ENCODE measurements at regions not wholly inside any gene's neighbourhood (a gene's known extent, or its start where the extent isn't known, plus 50 kb on each side); places are given as distances from the start of the nearest gene placed in this dataset.
"Not testable (repeated sequence)": the region's sequence is repeated elsewhere in the genome, so short reads cannot be mapped to it uniquely, and the experiment has no call there.

DNA sequence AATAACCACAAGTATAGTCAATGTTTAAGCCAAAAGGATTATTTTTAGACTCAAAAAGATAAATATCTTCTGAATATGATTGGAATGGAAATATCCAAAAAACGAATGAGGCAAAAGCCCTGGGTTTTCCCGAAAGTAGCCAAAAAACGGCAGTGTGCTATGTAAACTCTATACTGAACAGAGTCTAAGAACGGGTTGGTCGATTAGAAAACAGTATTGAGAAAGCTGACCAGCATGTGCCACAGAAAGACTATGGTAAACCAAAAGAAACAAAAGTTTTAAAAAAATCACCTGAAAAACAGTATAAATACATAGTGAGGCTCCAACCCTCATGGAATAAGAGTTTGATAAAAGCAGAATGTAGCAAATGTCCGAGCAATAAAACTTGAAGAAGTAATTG is 92.0 kb upstream of the DLGAP1 start:
- Histone ChIP-seq H3K4me1 (no peaks in the 10 kb centered on the region), H3K4me3 (no peak overlapping the region)
- ATAC-seq: no peak

DNA sequence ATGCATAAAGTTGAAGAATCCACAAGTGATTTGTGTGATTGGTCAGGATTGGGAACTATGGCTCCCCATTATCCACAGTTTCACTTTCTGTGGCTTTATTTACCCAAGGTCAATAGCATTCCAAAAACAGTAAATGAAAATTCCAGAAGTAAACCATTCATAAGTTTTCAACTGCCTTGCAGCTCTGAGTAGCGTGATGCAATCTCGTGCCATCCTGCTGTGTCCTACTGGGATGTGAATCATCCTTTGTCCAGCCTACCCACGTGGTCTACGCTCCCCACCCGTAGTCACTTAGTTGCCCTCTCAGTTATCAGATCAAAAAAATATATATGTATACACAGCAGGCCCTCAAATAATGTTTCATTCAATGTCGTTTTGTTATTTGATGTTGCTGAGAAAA is 89.0 kb upstream of the DLGAP1 start:
- DNase-seq (no peak), ATAC-seq (no peak)
- no peaks in the 10 kb centered on the region for H3K36me3 ChIP-seq
- H3K27me3 ChIP-seq: no peaks in the 10 kb centered on the region
- H3K27ac ChIP-seq: no peak overlapping the region
- intact Hi-C loops (cut with DNase I): no loop called here
- H3K9me3 ChIP-seq: peaks cover under 1% of the 10 kb centered on the region
- no peak overlapping the region for H3K4me3 ChIP-seq
- H3K4me1 ChIP-seq: no peaks in the 10 kb centered on the region
- no peak for TF ChIP-seq CTCF (IDR thresholded peaks at IDR 0.05)

More for the DNA sequence above, 92.0 kb upstream of the DLGAP1 start:
- intact Hi-C loops (cut with DNase I): no loop called here
- no peaks in the 10 kb centered on the region for H3K36me3 ChIP-seq
- no peaks in the 10 kb centered on the region for H3K27me3 ChIP-seq
- H3K27ac ChIP-seq: no peak overlapping the region
- H3K9me3 ChIP-seq: no peaks in the 10 kb centered on the region
- no peak for DNase-seq
- TF ChIP-seq CTCF (IDR thresholded peaks at IDR 0.05): no peak

DNA sequence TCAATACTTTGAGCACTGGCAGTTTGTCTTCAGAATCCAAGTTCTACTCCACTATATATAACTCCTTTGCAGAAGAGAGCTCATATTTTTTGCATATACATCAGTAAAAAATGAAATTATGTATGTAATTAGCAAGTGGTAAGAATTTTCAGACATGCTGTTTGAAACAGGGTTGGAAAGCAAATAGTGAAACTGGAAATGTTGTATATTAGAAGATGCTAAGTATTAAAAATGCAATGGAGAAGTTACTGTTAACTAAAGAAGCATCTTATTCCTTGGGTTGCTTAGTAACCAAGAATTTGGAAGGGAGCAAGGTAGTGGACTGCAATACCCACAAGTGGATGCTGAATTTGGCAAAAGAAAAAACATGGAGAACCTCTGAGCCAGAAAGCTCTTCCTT is 88.6 kb upstream of the DLGAP1 start:
- TF ChIP-seq CTCF (IDR thresholded peaks at IDR 0.05): no peak
- intact Hi-C loops (cut with DNase I): no loop called here

DNA sequence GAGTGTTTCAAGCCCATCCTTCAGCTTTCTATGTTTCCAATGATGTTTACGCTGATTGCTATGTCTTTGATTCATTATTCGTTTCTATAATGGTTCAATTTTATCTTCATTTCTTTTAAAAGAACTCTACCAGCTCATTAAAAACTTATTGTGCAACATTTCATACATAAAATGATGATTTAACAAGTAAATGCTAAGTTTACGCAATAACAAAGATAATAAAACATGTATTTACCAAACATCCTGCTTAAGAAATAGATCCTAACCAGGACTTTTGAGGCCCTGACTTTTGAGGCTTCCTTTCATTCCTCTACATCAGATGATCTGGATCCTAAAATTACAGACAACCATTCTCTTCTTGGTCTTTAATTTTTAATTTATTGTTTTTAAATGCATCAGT is 86.5 kb upstream of the DLGAP1 start:
- Histone ChIP-seq H3K4me3 (no peak overlapping the region), H3K4me1 (no peaks in the 10 kb centered on the region), H3K27me3 (no peaks in the 10 kb centered on the region), H3K9me3 (peaks cover 8% of the 10 kb centered on the region), H3K27ac (no peak overlapping the region), H3K36me3 (no peaks in the 10 kb centered on the region)
- no peak for TF ChIP-seq CTCF (IDR thresholded peaks at IDR 0.05)
- intact Hi-C loops (cut with DNase I): no loop called here
- DNase-seq (no peak), ATAC-seq (no peak)

More for the DNA sequence above, 88.6 kb upstream of the DLGAP1 start:
- Histone ChIP-seq H3K27ac (no peak overlapping the region), H3K36me3 (no peaks in the 10 kb centered on the region), H3K4me3 (no peak overlapping the region), H3K9me3 (peaks cover 4% of the 10 kb centered on the region), H3K27me3 (no peaks in the 10 kb centered on the region), H3K4me1 (no peaks in the 10 kb centered on the region)
- no peak for DNase-seq
- no peak for ATAC-seq

DNA sequence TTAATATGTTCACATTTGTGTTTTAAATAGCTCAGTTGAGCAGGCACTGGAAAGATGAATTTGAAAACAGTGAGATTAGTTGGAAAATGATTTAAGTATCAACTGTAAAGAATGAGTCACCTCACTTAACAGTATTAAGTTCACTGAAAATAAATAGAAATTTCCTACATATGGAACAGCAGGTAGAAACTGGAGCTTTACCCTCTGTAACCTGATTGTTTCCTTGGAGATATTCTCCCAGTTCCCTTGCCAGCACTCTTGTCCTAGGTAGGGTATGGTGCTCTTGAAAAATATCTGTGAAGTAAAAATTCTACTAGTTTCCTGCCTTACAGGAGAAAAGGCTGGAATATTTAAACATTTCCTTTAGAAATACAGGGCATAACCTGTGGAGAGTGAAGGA is 81.3 kb upstream of the DLGAP1 start:
- Histone ChIP-seq H3K4me3 (no peak overlapping the region), H3K36me3 (no peaks in the 10 kb centered on the region), H3K9me3 (peaks cover 8% of the 10 kb centered on the region), H3K27ac (no peak overlapping the region), H3K4me1 (no peaks in the 10 kb centered on the region), H3K27me3 (no peaks in the 10 kb centered on the region)
- ATAC-seq (no peak), DNase-seq (no peak)
- intact Hi-C loops (cut with DNase I): no loop called here
- no peak for TF ChIP-seq CTCF (IDR thresholded peaks at IDR 0.05)

- H3K4me1 ChIP-seq: no peaks in the 10 kb centered on the region
- ATAC-seq (no peak), DNase-seq (no peak)
- intact Hi-C loops (cut with DNase I): no loop called here
- no peak overlapping the region for H3K27ac ChIP-seq
- H3K4me3 ChIP-seq: no peak overlapping the region
- no peak for TF ChIP-seq CTCF (IDR thresholded peaks at IDR 0.05)
- H3K9me3 ChIP-seq: no peaks in the 10 kb centered on the region
- no peaks in the 10 kb centered on the region for H3K27me3 ChIP-seq
- no peaks in the 10 kb centered on the region for H3K36me3 ChIP-seq
Observed at GRCh38 chr18:4528405-4528804, 73.3 kb upstream of the DLGAP1 start.

DNA sequence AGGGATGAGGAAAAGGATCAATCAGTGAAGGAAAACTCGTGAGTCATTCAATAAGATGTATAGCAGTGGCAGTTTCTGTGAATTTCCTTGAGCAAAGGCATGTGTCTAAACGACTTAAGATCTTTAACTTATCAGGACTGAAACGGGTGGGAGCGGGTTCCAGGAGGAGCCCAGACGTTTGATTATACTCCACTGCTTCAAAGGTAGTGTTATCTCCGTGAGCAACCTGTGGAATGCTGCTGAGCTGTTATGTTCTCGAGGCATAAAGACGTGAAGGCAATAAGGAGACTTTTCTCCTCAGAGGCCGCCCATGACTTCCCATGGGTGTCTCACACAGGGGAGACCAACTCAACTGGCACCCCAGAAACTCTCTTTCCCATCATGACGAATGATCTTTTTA is 72.7 kb upstream of the DLGAP1 start:
- H3K4me3 ChIP-seq; DNase-seq; H3K4me1 ChIP-seq; H3K27ac ChIP-seq; intact Hi-C loops (cut with DNase I); H3K9me3 ChIP-seq; ATAC-seq; H3K27me3 ChIP-seq; H3K36me3 ChIP-seq: not testable (repeated sequence)
